HG02759 (cell line): ENCODE measurements at regions not wholly inside any gene's neighbourhood (a gene's known extent, or its start where the extent isn't known, plus 50 kb on each side); places are given as distances from the start of the nearest gene placed in this dataset.
"Not testable (repeated sequence)": the region's sequence is repeated elsewhere in the genome, so short reads cannot be mapped to it uniquely, and the experiment has no call there.

ENCODE experiments used
- ATAC-seq: cut with Tn5 transposase; IDR thresholded peaks from one replicate; pipeline ENCODE4 v1.9.1; 2021; ENCODE audit warnings: mild to moderate bottlenecking, moderate library complexity; ENCODE audit not compliant: unreplicated experiment

DNA sequence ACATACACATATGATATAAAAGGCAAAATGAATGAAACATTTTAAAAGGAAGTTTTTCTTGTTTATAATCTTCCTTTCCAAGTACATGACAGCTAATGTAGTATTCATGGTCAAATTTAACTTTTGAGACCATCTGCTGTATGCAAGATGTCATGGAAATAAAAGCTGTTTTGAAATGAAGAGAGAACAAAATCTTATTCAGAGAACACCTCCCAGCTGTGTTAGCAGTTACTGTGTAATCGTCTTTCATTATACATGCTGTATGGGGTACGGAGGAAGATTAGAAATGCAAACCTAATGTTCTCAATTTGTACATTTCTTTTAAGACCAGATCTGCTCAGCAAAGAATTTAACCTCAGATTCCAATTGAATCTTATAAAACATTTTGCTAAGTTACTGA lies 1182.3 kb downstream of the OTOL1 start:
- no peak for ATAC-seq

DNA sequence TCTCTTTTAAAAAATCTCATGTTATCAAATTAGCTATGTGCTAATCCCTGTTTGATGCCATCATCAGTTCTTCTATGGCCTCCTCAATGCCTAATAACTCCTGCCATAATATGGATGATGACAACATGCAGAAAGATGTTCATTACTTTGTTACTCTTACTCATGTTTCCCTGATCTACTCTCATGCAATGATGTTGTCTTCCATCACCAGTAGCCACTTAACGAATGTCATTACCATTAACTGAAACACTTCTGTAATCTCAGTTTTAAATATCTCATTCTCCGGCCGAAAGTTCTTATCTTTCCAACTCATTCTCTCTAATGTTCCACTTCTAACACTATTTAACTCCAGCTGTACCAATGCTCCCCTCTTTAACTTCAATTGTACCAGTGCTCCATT lies 1187.7 kb downstream of the OTOL1 start:
- no peak for ATAC-seq

DNA sequence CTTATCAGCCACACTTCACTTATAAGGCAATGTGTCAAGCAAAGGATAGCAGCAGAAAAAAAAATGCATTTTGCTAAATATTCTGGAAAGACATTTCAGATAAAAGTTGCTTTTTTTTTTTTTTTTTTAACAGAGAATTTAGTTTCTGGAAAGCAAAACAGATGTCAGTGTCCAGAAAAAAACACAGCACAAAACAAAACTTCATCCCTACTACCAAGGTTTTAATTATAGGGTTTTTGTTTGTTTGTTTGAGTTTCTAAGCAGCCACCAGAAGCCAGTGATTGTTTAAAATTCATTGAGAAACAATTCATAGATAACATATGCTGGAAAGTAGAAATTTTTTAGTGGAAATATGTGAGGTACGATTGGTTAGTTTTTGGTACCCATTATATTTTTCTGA lies 1202.7 kb downstream of the OTOL1 start:
- ATAC-seq, result no peak

DNA sequence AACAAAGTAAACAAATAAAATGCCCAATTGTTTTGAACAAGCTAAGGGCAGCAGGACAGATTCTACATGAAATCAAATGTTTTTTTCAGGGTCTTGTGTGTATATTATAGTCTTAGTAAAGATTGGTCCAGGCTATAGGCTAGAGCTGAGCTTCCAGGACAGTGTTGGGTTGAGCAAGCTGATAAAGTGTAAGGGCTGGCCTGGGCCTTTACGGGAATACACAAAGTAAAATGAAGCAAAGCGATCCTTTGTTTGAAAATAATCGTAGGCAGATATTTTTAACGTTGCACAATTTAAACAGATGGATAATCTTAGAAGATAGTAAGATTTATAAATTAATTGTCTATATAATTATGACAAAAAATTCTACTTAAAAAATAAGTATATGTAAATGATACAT lies 1204.6 kb downstream of the OTOL1 start:
- ATAC-seq, result no peak

DNA sequence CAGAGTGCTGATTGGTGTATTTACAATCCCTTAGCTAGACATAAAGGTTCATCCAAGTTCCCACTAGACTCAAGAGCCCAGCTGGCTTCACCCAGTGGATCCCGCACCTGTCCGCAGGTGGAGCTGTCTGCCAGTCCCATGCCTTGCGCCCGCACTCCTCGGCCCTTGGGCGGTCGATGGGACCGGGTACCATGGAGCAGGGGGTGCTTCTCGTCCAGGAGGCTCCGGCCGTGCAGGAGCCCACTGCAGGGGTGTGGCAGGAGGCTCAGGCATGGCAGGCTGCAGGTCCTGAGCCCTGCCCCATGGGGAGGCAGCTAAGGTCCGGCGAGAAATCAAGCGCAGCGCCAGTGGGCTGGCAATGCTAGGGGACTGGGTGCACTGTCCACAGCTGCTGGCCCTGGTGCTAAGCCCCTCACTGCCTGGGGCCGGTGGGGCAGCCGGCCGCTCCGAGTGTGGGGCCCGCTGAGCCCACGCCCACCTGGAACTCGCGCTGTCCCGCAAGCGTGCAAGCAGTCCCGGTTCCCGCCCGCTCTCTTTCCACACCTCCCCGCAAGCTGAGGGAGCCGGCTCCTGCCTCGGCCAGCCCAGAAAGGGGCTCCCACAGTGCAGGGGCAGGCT lies 1206.3 kb downstream of the OTOL1 start:
- no peak for ATAC-seq

DNA sequence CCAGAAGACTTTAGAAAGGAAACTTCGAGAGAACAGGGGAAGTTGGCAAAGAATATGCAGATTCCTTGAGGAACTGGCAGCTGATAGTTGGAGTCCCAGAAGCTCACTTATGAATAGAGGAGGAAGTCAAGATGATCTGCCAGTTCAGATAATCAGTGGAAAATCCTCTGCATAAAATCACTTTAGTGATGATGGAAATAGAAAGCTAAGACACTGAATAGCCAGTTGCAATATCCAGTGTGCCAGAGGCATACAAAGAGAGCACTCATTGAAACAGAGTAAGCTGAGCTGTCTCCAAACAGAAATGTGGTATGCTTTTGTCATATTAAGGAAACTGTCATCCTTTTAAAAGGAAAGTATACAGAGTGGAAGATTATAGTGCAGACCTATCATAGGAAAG lies 1207.6 kb downstream of the OTOL1 start:
- ATAC-seq, result no peak

DNA sequence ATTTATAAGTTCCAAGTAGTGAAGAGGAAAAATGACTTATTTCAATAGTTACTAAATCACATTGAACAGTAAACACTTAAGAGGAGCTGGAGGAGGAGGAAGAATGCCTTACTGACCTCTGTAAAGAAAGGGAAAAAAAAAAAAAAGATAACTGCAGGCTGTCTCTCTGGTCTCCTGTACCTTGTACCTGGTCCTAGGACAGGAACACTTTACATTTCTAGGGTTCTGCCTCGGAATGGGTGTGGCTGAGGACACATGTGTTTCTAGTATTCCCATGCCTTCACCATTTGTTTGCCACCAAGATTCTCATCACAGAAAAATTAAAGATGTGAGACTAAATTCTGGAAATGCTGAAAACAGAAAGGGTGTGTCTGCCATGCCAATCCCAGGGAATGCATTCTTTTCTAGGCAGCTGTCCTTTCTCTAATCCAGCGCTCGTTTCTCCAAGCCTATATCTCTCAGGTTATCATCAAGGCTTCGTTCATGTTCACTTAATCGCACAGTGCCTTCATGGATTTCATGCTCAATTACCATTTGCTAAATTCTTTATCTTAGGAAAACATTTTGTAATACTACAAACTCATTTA lies 1208.3 kb downstream of the OTOL1 start:
- no peak for ATAC-seq

DNA sequence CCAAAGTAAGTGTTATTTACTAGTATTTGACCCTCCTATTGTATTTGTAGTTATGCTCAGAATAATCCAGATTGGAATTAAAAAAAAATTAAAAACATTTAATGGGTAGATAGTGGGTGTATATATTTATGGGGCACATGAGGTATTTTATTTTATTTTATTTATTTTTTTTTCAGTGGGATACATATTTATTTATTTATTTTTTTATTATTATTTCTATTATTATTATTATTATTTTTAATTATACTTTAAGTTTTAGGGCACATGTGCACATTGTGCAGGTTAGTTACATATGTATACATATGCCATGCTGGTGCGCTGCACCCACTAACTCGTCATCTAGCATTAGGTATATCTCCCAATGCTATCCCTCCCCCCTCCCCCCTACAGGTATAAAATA lies 1211.8 kb downstream of the OTOL1 start:
- not testable (repeated sequence) for ATAC-seq

DNA sequence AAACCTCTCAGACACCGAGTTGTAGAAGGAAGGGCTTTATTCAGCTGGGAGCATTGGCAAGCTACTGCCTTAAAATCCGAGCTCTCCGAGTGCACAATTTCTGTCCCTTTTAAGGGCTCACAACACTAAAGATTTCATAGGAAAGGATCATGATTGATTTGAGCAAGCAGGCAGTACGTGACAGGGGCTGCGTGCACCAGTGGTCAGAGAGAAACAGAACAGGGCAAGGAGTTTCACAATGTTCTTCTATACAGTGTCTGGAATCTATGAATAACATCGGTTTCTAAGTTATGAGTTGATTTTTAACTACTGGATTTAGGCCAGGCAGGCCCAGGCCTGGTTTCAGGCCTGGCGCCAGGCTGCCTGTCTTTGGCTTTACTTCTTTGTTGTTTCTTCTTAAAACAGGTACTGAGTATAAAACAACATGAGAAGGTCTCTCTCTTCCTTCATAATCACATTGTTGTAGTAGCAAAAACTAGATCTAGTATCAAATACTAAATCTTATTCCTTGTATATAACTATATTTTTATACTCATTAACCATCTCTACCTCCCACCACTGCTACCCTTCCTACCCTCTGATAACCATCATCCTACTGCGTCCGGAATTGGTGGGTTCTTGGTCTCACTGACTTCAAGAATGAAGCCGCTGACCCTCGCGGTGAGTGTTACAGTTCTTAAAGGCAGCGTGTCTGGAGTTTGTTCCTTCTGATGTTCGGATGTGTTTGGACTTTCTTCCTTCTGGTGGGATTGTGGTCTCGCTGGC lies 1212.5 kb downstream of the OTOL1 start:
- ATAC-seq, result not testable (repeated sequence)

DNA sequence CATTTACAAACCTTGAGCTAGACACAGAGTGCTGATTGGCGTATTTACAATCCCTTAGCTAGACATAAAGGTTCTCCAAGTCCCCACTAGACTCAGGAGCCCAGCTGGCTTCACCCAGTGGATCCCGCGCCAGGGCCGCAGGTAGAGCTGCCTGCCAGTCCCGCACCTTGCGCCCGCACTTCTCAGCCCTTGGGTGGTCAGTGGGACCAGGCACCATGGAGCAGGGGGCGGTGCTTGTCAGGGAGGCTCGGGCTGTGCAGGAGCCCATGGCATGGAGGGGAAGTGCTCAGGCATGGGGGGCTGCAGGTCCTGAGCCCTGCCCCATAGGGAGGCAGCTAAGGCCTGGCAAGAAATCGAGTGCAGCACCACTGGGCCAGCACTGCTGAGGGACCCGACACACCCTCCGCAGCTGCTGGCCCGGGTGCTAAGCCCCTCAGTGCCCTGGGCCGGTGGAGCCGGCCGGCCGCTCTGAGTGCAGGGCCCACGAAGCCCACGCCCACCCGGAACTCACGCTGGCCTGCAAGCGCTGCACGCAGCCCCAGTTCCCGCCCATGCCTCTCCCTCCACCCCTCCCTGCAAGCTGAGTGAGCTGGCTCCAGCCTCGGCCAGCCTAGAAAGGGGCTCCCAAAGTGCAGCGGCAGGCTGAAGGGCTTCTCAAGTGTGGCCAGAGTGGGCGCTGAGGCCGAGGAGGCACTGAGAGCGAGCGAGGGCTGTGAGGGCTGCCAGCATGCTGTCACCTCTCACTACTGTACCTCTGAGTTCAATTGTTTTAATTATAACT lies 1213.9 kb downstream of the OTOL1 start:
- ATAC-seq, result no peak

DNA sequence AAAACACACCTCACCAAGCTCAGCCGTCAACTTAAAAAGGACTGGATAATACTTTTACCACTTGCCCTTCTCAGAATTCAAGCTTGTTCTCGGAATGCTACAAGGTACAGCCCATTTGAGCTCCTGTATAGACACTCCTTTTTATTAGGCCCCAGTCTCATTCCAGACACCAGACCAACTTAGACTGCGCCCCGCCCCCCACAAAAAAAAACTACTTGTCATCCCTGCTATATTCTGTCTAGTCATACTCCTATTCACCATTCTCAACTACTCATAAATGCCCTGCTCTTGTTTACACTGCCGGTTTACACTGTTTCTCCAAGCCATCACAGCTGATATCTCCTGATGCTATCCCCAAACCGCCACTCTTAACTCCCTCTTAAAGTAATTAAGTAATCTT lies 1220.5 kb downstream of the OTOL1 start:
- not testable (repeated sequence) for ATAC-seq

DNA sequence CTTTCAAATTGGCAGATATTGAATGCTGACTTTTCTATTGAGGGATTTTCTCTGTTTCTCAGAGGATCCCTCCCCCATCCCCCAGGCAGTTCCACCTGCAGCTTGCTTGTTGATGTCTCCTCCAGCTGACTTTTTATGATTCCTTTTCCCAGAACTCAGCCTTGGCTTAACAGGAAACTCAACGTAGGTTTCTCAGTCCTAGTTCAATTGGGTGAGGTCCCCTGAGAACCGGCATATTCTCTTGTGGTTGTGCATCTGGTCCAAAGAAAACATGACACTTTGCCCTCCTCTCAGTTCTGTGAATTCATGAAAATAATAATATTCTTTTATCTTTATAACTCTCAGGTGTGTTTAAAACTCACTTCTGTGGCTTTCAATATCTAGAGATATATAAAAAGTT lies 1222.1 kb downstream of the OTOL1 start:
- no peak for ATAC-seq

DNA sequence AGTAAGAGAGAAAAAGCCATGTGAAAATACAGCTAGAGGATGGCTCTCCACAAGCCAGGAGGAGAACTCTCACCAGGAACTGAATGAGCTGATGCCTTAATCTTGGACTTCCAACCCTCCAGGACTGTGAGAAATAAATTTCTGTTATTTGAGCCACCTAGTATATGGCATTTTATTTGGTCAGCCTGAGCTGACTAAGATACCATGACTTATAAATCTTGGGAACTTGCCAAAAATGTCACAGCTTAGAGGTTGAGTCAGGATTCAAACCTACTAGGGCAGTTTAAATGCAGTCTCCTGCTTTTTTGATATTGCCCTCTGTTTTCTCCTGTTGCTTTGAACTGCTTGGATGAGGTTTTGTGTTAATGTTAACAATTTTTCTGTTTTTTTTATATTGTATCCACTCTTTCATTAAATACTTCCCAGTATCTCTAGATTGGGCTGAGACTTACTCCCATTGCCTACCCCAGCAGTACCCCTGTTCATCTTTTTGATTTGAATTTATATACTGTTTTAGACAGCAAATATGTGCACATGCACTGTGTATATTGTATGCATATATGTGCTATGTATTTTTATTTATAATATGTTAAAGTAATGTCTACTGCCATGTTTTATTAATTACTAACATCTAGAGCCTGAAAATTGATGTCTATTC lies 1223.2 kb downstream of the OTOL1 start:
- no peak for ATAC-seq

DNA sequence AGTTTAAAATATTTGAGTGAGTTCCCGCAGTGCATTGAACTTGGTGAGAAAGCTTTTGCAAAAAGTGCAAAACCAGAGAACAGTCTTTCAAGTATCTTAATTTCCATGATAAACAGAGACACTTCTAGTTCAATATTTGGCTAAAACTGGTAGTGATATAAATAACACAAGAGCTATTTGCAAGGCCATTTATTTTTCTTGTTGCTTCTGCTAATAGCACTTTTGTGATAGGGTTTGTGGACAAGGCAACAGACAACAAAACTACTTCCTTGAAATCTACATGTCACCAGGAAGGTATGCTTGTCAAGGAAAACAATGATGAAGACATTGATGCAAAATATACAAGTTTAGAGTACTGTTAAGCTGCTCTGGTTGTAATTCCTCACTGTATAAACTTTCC lies 1225.1 kb downstream of the OTOL1 start:
- ATAC-seq, result no peak

DNA sequence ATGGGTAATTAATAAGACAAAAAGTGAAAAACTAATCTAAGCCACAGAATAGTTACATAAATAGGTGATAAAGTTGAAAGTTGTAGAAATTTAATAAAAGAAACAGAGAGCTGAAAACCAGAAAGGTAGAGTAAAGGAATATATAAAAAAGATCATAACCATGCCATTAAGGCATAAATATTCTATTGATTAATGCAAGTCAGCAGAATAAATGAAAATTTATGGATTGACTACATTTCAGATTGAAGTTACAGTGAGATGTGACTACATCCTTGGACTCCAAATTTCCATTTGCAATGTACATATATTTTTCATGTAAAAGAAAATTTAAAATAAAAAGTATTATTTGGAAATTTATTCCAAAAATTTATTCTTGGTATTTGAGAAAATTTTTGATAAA lies 1225.7 kb downstream of the OTOL1 start:
- ATAC-seq, result no peak

DNA sequence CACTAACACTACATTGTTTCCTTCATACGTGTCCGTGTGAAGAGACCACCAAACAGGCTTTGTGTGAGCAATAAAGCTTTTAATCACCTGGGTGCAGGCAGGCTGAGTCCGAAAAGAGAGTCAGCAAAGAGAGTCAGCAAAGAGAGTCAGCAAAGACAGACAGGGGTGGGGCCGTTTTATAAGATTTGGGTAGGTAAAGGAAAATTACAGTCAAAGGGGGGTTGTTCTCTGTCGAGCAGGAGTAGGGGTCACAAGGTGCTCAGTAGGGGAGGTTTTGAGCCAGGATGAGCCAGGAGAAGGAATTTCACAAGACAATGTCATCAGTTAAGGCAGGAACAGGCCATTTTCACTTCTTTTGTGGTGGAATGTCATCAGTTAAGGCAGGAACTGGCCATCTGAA lies 1226.2 kb downstream of the OTOL1 start:
- not testable (repeated sequence) for ATAC-seq

DNA sequence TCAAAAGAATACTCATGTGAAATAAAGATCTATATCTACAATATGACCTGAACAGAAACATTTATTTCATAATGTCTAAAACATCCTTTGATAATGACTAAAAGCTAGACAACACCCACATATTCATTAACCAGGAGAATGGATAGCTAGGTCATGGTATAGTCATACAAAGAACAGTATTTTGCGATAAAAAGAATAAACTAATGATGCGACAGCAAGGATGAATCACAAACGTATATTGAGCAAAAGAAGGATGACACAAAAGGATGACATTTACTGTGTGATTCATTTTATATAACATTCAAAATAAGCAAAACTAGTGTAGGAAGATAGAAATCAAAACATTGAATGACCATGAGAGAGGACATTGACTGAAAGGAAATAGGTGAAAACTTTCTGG lies 1233.1 kb downstream of the OTOL1 start:
- ATAC-seq, result no peak

DNA sequence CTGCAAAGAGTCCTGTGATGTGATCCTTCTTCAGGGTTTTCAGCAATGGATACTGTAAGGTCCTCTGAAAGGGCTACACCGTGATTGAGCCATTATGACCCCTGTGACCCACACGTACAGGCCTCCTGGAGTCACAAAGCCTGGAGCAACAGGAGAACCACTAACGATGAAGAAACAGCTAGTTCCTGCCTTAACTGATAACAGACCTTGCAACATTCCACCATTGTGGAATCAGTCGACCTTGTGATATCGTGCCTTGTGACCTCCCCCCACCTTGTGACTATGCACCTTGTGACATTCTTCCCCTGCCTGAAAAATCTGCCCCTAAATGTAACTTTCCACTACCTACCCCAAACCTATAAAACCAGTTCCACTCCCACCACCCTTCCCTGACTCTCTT lies 1235.4 kb downstream of the OTOL1 start:
- ATAC-seq, result not testable (repeated sequence)

DNA sequence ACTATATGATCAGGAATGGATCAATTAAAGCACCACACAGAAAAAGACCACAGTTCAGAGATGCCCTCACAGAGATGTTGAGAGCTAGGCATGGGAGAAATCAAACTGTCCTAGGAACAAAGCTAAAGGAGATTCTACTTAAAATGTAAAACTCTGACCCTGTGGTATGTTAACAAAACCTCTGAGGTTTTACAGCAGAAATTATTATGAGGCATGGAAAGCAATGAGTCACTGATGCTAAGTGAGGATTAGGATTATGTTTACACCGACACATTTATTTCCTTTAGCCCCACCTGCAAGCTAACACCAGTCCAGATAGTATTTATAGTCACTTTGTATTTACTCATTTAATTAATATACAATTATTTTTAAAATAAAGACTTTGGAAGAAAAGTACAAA lies 1242.2 kb downstream of the OTOL1 start:
- ATAC-seq, result no peak

DNA sequence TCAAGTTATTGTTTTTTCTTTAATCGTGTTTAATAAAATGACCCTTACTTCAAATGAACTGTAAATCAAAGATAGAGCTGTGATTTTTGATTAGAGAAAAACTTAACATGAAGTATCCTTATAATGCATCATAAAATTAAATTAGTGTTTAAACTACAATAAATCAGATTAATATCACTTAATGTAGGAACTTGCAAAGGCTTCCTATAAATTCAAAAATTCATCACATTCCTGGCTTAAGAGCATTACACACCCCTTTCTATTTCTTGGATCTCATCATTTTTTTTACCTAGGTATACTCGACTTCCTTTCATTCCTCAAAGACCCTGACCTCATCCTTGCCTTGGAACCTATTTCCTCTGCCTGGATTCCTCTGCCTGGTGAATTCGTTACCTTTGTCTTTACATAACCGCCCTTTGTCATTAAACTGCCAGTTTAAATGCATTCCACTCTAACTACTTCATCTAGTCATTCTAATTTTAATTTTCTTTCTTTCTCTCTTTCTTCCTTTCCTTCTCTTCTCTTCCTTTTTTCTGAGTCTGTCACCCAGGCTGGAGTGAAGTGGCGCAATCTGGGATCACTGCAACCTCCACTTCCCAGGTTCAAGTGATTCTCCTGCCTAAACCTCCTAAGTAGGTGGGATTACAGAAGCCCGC lies 1244.5 kb downstream of the OTOL1 start:
- ATAC-seq, result no peak
